WTC11 (cell line): ENCODE measurements at regions not wholly inside any gene's neighbourhood (a gene's known extent, or its start where the extent isn't known, plus 50 kb on each side); places are given as distances from the start of the nearest gene placed in this dataset.

Source experiments
- CTCF ChIP-seq: fragments of 200-600 bp; IDR thresholded peaks from 2 replicates; pipeline ENCODE4 v1.8.0; 2022; ENCODE audit warnings: antibody characterized with exemption
- FOXK1 ChIP-seq: sonication (generic); formaldehyde crosslinking; IDR thresholded peaks from 2 replicates; pipeline ENCODE4 v1.8.0; 2022; ENCODE audit warnings: mild to moderate bottlenecking, moderate library complexity, missing genetic modification reagents
- HMGA2 ChIP-seq: fragments of 250-450 bp; sonication (Bioruptor Pico); IDR thresholded peaks from 2 replicates; pipeline ENCODE4 v1.4.0; 2021; ENCODE audit warnings: mild to moderate bottlenecking, moderate library complexity
- TCF7 ChIP-seq: sonication (generic); formaldehyde crosslinking; IDR thresholded peaks from 2 replicates; pipeline ENCODE4 v1.8.0; 2022; ENCODE audit warnings: mild to moderate bottlenecking, low read depth, missing genetic modification reagents, moderate library complexity
- ZBTB21 ChIP-seq: sonication (generic); formaldehyde crosslinking; IDR thresholded peaks from 2 replicates; pipeline ENCODE4 v1.8.1; 2023; ENCODE audit warnings: mild to moderate bottlenecking, missing genetic modification reagents, borderline replicate concordance
- TF ChIP-seq, protein P1 (sequence below): sonication (generic); formaldehyde crosslinking; IDR thresholded peaks from 2 replicates; pipeline ENCODE4 v1.8.1; 2023; ENCODE audit warnings: mild to moderate bottlenecking, missing genetic modification reagents

DNA sequence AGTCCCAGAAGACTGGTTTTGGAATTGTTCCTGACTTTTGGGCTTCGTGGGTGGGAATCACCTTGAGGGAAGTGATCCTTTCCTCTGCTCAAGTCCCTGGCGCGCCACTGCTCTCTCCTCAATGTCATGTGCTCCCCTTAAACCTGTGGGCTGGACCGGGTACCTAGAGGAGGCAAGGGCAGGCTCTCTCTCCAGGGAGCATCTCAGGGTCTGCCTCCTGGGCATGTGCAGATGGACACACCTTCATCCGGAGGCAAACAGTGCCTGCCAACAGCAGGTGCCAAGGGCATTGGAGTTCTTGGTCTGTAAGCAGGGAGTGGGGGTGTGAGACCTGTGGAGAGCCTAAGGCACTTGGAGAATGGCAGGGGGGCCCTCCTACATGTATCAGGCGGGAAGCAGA lies 142.6 kb downstream of the INHBB start:
- TF ChIP-seq TCF7 (CRISPR knock-in tag) (no peak), HMGA2 (CRISPR knock-in tag) (no peak), CTCF (no peak), FOXK1 (CRISPR knock-in tag) (no peak), ZBTB21 (no peak)
- TF ChIP-seq, protein P1, sequence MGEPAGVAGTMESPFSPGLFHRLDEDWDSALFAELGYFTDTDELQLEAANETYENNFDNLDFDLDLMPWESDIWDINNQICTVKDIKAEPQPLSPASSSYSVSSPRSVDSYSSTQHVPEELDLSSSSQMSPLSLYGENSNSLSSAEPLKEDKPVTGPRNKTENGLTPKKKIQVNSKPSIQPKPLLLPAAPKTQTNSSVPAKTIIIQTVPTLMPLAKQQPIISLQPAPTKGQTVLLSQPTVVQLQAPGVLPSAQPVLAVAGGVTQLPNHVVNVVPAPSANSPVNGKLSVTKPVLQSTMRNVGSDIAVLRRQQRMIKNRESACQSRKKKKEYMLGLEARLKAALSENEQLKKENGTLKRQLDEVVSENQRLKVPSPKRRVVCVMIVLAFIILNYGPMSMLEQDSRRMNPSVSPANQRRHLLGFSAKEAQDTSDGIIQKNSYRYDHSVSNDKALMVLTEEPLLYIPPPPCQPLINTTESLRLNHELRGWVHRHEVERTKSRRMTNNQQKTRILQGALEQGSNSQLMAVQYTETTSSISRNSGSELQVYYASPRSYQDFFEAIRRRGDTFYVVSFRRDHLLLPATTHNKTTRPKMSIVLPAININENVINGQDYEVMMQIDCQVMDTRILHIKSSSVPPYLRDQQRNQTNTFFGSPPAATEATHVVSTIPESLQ (CRISPR knock-in tag) = no peak
